HG03175 (cell line): ENCODE measurements at regions not wholly inside any gene's neighbourhood (a gene's known extent, or its start where the extent isn't known, plus 50 kb on each side); places are given as distances from the start of the nearest gene placed in this dataset.
A peak's percentile ranks its signal among the peaks of the same experiment; 100 is the strongest.

Source experiments
- ATAC-seq: cut with Tn5 transposase; IDR thresholded peaks from one replicate; pipeline ENCODE4 v1.9.1; 2021; ENCODE audit warnings: mild to moderate bottlenecking, moderate library complexity; ENCODE audit not compliant: unreplicated experiment

DNA sequence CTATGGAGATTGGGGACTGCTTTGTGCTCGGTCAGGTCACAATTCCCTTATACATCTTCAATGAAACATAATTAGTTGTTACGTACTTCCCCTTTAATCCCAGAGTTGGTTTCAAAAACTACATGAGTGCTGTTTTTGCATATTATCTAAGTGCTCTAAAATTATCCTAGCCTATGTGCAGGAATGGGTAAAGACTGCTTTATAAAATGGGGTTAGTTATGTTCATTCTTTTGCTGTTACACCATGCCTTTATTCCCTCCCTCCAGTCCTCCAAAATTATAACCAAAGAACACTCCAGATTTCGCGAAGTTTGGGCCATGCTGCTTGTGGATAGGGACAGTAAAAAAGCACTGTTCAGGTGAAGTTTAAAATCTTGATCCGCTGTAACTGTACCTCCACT lies 173.9 kb upstream of the SNX7 start:
- no peak for ATAC-seq

DNA sequence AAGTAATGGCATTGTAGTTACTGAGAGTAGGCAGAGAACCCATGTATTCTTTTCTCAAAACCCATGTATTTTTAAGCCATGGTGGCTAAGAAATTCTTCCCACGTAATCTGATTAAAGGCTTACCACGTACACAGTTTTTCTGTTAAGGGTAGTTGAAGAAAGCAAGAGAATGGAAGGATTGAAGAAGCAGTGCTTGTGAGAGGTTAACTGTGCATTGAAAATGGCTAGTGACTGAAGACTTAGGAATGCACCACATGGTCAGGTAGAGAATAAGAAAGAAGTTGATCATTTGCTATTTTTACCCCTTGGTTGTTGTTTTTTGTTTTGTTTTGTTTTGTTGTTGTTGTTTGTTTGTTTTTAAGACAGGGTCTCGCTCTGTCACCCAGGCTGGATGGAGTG lies 178.9 kb upstream of the SNX7 start:
- no peak for ATAC-seq

DNA sequence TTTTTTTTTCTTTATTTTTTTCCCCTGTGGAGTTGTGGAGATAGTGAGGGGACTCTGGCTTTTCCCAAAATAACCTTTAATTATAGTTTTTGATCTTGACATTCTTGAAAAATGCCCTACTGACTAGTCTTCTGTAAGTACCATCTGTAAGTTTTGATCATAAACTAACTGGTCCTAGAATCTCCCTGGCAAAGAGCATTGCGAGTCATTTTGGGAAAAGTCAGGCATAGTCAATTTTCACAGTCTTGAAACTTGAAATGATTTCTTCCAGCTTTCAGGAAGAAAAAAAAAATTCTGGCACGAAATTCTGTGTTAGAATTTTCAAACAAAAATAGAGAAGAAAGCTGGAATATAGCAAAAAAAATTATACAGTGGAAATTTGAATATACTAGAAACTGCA lies 181.2 kb upstream of the SNX7 start:
- ATAC-seq = no peak

DNA sequence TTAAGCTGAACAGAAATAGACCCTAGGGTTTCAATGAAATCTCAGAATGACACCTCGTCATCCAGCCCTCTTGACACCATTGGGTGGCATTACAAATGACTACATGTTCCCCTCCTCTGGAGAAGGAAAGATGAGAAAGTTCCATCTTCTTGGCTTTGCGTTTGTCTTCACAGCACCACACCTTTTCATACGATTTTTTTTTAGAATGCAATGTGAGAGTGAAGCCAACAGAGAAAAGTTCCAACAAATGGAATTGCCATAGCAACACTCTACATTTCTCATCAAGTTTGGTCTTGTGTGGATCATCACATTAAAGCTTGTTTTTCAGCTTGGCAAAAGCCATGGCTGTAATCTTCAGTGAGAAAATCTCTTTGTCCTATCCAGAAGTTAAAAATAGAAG lies 183.4 kb upstream of the SNX7 start:
- ATAC-seq = no peak

DNA sequence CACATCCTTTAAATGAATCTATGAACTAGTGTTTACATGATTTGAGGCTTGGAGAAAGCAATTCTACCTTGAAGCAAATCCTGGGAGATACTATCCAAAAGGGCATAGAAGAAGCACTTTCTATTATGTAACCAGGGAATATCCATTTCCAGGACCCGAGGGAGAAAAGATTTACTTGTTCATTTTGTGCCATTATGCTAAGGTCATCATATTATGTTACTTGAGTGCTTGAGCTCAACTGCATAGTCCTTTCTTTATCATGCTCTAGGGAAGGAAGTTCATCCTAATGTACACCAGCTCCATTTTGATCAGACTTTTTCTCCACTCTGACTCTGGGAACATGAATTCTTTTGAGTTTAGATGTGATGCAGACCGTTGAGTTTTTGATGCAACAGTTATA lies 188.6 kb upstream of the SNX7 start:
- ATAC-seq = no peak

DNA sequence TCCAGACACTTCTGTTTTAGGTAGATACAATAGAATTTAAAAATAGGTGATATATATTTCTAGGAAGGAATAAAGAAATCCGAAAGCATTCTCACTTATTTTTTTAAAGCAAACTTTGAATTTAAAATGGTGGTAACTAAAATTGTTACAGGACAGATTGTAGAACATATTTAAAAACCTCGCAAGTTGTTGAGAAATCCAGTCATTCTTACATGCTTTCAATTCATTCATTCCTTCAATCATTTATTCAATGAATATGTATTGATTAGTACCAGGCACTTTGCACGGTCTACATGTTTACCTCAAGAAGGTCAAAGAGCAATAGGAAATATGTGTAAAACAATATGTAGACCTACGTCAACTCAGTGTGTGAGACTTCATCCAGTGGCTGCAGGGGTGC lies 189.9 kb upstream of the SNX7 start:
- ATAC-seq = no peak

DNA sequence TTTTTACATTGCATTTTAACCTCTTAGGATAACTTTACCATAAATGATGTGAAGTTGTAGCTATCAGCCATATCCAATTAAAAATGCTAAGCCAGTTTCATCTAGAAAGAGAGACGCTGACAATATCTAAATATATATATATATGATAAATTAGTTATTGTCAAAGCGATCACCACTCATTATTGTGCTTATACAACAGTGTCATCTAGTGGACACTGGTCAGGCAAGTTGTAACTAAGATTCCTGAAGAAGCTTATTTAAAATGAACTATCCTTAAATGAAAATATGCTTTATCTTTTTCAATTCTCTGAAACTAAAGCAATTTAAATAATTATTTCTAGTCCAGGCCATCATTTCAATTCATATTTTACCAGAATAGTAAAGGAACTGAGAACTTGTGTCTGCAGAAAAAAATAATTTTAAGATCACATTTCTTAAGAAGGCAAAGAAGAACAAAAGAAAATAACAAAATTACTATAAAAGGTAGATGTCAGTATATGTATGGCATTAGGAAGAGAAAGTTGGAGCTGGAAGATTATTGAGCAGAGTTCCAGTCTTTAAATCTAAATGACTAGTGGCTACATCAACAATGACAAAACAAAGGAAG lies 193.3 kb upstream of the SNX7 start:
- no peak for ATAC-seq

DNA sequence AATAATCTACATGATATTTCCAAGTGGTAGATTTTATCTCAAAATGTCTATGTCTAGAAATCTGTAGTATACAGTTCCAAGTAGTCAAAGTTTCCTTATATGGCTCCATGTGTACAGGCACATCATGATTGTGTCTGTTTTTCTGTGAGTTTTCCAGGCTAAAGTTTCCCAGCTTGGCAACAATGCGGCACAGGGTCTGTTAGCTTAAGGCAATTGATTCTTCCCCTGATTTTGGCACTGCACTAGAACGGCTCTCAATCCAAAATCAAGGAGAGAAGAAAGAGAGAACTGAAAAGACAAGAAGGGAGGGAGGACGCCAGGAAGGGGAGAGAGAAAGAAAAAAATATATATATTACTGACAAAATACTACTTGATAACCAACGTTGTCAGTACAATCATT lies 193.9 kb upstream of the SNX7 start:
- no peak for ATAC-seq

DNA sequence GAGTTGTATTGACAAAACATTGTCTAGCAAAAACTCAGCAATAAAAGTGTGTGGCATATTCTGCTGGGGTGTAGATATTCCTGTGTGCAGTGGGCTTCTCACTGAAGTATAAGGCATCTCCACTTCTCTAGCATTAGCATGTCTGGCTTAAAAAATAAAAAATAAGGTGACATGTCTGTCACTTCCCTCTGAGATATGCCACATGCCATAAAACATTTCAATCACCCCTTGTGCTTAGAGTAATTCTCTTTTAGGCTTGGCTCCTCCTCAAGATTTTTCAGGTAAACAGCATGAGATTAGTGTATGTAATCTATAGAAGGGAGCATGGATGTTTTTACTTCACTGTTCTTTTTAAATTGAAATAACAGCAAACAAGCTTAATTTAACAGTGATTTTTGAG lies 194.4 kb upstream of the SNX7 start:
- no peak for ATAC-seq

DNA sequence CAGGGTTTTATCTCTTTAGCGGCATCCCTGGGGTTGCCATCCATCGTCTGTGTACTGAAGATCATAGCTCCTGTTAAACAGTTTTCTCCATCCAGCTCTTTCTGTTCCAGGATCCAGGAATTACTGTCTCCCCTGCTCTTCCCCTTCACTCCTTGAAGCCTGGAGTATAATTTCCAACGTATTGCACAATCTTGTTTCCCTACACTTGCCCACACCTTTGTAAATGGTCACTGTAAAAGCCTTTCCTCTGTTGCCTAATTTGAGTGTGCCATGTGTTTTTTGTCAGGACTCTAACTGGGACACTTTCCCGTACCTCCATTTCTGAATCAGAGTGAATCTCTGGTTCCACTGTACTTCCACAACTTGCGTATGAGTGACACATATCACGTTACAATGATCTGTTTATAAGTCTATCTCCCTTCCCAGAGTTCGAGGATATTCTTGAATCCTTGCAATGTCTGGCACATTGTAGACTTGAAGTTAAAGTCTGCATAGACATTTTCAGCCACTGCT lies 199.6 kb upstream of the SNX7 start:
- no peak for ATAC-seq

DNA sequence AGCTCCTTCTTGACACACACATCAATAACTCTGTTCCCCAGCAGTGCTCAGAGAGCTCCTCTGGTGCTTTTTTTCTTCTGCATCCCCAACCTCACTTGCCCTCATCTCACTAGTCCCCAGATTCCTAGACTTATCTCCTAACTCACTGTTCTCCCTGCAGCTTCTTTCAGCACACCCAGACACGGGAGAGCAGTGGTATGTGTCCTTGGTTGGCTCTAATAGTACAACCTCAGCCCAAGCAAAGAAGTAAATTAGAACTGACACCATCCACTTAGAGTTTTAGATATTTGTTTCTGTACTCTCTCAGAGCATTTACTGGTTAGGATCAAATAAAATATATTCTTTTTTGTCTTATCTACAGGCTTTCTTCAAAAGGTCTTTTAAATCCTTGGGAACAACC lies 201.4 kb upstream of the SNX7 start:
- no peak for ATAC-seq

DNA sequence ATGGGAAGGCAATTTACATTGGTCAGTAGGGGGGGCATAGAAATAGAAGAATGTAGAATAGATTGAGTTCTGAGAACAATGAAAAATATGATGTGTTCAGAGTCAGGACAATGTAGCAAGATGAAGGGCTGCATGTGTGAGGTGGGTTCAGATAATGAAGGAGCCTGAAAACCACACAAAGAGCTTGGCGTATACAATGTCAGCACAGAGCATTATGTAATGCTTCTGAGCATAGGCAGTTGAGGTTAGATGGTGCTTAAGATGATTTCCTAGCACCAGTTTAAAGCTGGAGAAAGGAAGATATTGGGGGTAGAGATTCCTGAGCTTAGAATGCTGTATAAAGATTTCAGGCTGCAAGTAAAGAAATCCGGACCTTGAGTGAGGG lies 202.0 kb upstream of the SNX7 start:
- ATAC-seq = no peak

DNA sequence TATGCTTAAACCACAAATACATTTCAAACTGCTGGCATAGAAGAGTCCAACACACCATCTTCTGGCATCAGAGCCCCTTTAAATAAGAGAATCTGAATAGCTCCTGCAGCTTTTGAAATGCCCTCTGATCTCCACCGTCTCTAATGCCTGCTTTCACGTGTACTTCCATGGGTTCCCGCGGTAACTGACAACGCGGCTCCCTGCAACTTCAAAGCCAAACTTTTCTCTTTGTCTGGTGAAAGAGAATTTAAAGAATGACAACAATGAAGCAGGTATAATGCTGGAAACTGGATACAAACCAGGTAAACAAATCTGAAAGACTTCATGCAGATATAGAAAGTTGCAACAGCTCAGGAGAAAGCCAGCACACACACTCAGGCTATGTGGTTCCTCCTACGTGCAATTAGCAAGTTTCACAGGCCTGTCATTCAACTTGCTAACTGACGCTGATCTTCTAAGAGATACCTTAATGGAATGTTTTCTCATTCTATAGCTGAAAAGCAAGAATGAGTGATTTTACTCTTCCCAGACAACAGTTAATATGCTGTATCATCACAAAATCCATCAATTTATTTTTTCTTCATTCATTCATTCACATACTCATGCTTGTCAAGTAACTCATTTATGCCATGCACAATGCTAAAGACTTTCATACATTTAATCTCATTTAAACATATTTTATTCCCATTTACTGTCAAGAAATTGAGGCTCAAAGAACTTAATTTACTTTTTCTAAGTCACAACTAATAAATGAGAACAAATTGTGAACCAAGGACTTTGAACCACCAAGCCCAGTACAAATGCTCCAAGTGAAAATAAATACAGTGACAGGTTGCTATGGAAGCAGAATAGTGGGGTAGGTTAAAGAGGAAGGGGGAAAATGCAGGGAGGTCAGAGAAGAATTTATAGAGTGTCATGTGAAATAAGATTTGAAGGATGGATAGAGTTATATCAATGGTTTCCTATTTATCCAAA lies 202.7 kb upstream of the SNX7 start:
- no peak for ATAC-seq

DNA sequence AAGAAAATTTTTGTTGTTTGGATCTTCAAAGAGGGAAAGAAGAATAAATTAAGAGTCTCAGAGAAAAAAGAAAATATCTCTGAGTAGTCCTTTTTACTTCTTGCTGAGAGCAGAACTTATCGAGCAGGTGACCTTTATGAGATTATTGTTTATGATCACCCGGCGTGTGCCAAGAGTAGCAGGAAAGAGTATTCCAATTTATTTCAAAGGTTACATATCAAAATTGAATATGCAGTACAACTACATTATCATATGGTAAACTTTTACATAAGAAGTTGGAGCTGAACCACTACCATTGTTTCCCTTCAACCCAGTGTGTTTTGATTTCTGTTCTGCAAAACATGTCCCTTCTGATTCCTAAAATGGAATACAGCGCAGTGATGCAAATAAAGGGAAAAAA lies 204.3 kb upstream of the SNX7 start:
- no peak for ATAC-seq

DNA sequence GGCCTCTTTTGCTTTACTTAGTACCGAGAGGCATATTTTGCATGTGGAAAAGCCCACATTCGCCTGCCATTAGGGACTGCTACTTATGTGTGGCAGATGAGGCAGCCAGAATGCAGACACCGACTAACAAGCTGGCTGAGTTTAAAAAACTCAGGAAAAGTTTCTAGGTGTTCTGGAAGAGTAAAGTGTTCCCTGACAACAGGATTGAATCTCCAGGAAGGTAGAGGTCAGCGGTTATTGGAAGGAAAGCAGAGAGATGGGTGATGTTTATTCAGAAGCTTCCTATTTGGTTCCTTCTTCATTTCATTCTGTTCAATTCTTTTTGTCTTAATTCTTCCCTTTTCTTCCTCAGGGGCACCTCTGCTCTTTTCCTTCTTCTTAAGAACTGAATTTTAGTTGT lies 206.9 kb upstream of the SNX7 start:
- no peak for ATAC-seq

DNA sequence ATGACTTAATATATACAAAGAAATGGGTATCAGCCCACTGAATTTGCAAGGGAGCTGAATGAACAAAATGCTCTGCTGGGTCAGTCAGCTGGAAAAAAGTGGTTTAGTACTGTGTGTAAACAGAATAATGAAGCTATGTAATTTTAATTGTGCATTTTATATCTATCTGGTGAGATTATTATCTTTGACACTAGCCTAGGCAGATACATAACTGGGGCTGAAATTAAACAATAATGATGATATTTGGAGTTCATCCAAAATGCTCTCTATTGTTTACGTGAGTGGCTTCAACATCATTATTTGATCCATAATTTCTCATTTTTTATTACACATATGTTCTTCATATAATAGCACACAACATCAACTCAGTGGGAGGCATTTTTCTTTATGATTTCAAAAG lies 208.5 kb upstream of the SNX7 start:
- ATAC-seq = no peak

DNA sequence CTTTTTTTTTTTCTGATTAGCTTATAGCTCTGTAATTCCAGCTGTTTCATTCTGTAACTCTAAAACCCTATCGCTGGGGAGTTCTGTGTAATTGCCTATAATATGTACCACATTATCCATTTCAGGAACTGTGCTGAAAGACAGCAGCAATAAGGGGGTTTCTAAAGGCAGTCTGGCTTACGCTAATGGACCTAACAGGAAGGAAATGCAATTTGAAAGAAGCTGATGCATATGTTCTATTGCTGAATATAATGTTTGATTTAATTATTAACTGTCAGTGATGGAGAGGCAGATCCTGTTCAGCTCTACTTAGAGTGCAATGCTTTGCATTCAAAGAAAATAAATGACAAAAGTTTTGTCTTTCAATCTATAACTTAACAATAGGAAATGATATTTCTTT lies 209.4 kb upstream of the SNX7 start:
- ATAC-seq = peak; percentile 60

DNA sequence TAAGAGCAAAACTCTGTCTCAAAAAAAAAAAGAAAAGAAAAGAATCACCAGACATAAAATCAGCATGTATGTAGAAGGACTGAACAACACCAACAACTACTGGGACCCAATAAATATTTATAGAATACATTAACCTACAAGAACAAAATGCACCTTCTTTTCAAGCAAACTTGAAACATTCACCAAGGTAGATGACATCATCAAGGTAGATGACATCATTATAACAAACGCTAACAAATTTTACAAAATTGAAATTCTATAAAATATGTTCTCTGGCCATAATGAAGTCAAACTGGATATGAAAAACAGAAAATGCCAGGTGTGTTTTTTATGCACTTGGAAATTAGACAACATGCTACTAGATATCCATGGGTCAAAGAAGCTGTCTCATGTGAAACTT lies 220.2 kb upstream of the SNX7 start:
- no peak for ATAC-seq

DNA sequence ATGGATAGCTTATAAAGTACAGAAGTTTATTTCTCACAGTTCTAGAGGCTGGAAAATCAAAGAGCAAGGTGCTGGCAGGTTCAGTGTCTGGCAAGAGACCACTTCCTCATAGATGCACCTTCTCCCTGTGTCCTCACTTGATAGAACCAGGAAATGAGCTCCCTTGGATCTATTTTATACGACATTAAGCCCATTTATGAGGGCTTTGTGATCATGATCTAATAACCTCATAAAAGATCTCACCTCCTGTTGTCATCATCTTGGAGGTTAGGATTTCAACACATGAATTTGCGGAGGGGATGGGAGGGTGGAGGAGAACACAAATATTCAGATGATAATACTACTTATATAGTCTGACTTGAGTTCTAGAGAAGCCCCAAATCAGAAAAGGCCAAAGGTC lies 222.1 kb upstream of the SNX7 start:
- no peak for ATAC-seq

DNA sequence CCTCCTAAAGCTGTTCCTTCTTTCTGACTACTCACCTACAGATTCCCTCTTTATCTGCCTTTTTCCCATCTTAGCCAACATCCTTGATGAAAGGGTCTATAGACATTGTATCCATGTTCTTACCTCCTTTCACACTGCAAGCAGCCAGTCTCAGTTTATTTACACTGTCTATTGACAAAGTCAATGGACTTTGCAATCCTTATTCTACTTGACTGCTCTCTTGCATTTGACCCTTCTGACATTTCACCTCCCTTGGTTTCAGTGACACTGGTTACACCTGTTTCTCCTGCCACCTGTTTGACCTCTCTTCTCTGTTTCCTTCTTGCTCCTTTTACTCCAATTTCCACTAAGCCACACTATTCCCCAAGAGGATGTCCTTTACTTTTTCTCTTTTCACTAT lies 224.0 kb upstream of the SNX7 start:
- no peak for ATAC-seq

DNA sequence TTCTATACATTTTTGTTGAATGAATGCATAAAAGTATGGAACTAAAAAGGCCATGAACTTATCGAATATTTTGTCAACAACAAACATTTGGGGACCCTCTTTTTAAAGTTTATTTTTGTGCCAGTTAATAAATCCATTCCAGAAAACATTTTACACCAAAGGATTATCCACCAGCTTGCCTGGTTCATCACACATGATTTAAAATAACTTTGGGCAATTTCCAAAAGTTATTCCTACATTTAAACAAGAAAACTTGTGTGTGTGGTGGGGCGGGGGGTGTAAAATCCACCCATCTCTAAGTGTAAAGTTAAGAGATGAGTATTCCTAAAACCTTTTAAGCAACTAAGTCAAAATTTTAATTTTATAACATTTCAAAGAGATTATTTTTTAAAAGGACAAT lies 224.5 kb upstream of the SNX7 start:
- no peak for ATAC-seq

DNA sequence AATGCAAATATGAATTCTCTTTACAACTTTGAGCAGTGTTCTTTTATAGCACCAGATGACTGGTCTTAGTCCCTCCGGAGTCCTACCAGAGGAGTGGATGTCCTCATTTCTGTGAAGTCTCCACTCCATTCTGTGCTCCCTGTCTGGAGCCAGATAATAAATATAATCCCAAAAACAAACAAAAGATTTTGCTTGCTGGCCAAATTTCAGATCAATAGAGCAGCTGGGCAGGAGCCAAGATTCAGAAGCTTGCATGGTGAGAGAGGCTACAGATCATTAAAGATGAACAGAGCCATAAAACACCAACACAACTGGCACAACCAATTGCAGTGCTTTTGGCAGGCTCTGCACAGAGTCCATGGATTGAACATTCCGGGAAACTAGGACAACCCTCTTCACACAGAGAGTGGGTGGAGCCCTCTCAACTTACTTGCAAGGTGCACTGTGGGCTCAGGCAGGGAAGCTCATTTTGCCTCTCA lies 231.5 kb upstream of the SNX7 start:
- ATAC-seq = no peak
